ENCODE measurements at regions not wholly inside any gene's neighbourhood (a gene's known extent, or its start where the extent isn't known, plus 50 kb on each side); places are given as distances from the start of the nearest gene placed in this dataset.
"Not testable (repeated sequence)": the region's sequence is repeated elsewhere in the genome, so short reads cannot be mapped to it uniquely, and the experiment has no call there.

GRCh38 chr20:24418731-24419130, 50.7 kb upstream of the SYNDIG1 start:
- TF ChIP-seq EP300 (IDR thresholded peaks at IDR 0.05) (no peak), POLR2A (IDR thresholded peaks at IDR 0.05) (no peak), CTCF (IDR thresholded peaks at IDR 0.05) (no peak), POLR2AphosphoS5 (IDR thresholded peaks at IDR 0.05) (no peak)
- Histone ChIP-seq H3K27me3 (no peaks in the 10 kb centered on the region), H3K27ac (no peak overlapping the region), H3K4me3 (no peak overlapping the region), H3K9me3 (peaks cover 0 to 36% (median 0%) of the 10 kb centered on the region in 3 donors), H3K4me1 (no peaks in the 10 kb centered on the region), H3K36me3 (no peaks in the 10 kb centered on the region)
- ATAC-seq, result no peak
- WGBS, 2 donors (ENCODE audit: low coverage in 1 of 2), result 27 to 37% methylated on average over 2 of the region's 2 CpGs

GRCh38 chr20:24417485-24417884, 51.9 kb upstream of the SYNDIG1 start:
- Histone ChIP-seq H3K27me3 (no peaks in the 10 kb centered on the region), H3K4me3 (no peak overlapping the region), H3K4me1 (no peaks in the 10 kb centered on the region), H3K27ac (no peak overlapping the region), H3K9me3 (peaks cover 0 to 36% (median 0%) of the 10 kb centered on the region in 3 donors), H3K36me3 (no peaks in the 10 kb centered on the region)
- WGBS, 2 donors (ENCODE audit: low coverage in 1 of 2), result 40 to 74% methylated on average over 1 to 4 of the region's 11 CpGs
- TF ChIP-seq CTCF (IDR thresholded peaks at IDR 0.05), result no peak
- ATAC-seq, result no peak

- not testable (repeated sequence) for H3K4me3 ChIP-seq, ATAC-seq, H3K36me3 ChIP-seq, H3K27me3 ChIP-seq, H3K4me1 ChIP-seq, H3K27ac ChIP-seq
- WGBS, 2 donors (ENCODE audit: low coverage in 1 of 2), result 75 to 80% methylated on average over 7 of the region's 7 CpGs
- peaks cover 0 to 36% (median 0%) of the 10 kb centered on the region in 3 donors for H3K9me3 ChIP-seq
Observed at GRCh38 chr20:24415444-24415843, 54.0 kb upstream of the SYNDIG1 start.

GRCh38 chr20:24411834-24412216, 57.6 kb upstream of the SYNDIG1 start:
- 95 to 100% methylated on average over 2 to 5 of the region's 6 CpGs for WGBS, 2 donors (ENCODE audit: low coverage in 1 of 2)
- H3K36me3 ChIP-seq, result no peaks in the 10 kb centered on the region
- no peak overlapping the region for H3K27ac ChIP-seq
- no peaks in the 10 kb centered on the region for H3K4me1 ChIP-seq
- peaks cover 0 to 29% (median 0%) of the 10 kb centered on the region in 3 donors for H3K9me3 ChIP-seq
- TF ChIP-seq POLR2AphosphoS5 (IDR thresholded peaks at IDR 0.05) (no peak), EP300 (IDR thresholded peaks at IDR 0.05) (no peak), POLR2A (IDR thresholded peaks at IDR 0.05) (no peak), CTCF (IDR thresholded peaks at IDR 0.05) (no peak)
- H3K27me3 ChIP-seq, result peaks cover 4% of the 10 kb centered on the region
- no peak overlapping the region for H3K4me3 ChIP-seq
- no peak for ATAC-seq

GRCh38 chr20:24411003-24411833, 58.2 kb upstream of the SYNDIG1 start:
- H3K9me3 ChIP-seq, result peaks cover 0 to 23% (median 0%) of the 10 kb centered on the region in 3 donors
- H3K27ac ChIP-seq, result no peak overlapping the region
- WGBS, 2 donors (ENCODE audit: low coverage in 1 of 2), result 70 to 88% methylated on average over 11 to 16 of the region's 17 CpGs
- peaks cover 4% of the 10 kb centered on the region for H3K27me3 ChIP-seq
- H3K36me3 ChIP-seq, result no peaks in the 10 kb centered on the region
- no peaks in the 10 kb centered on the region for H3K4me1 ChIP-seq
- no peak for ATAC-seq
- TF ChIP-seq POLR2AphosphoS5 (IDR thresholded peaks at IDR 0.05), result no peak
- no peak for TF ChIP-seq CTCF (IDR thresholded peaks at IDR 0.05)
- no peak for TF ChIP-seq POLR2A (IDR thresholded peaks at IDR 0.05)
- TF ChIP-seq EP300 (IDR thresholded peaks at IDR 0.05), result no peak
- no peak overlapping the region for H3K4me3 ChIP-seq

All from gastroesophageal sphincter (tissue), 4 donors.